ENCODE measurements at regions not wholly inside any gene's neighbourhood (a gene's known extent, or its start where the extent isn't known, plus 50 kb on each side); places are given as distances from the start of the nearest gene placed in this dataset.

DNA sequence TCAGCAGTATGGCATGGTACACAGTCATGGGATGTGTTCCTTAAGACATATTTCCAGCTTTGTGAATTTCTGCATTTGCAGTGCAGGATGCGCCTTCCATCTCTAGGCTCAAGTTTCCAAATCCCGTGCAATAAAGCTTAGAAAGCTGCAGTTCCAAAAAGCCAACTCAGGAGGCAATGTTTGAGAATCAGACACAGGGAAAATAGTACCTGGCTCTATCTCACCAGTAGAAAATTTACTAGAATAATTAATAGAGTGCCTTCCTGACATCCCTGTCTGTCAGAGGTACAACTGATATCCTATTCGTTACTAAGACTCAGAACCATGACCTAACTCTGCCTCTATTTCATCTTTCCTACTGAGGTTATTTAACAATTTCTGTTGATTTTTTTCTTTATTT lies 1333.0 kb downstream of the PCDH19 start:
- TF ChIP-seq, protein P1, sequence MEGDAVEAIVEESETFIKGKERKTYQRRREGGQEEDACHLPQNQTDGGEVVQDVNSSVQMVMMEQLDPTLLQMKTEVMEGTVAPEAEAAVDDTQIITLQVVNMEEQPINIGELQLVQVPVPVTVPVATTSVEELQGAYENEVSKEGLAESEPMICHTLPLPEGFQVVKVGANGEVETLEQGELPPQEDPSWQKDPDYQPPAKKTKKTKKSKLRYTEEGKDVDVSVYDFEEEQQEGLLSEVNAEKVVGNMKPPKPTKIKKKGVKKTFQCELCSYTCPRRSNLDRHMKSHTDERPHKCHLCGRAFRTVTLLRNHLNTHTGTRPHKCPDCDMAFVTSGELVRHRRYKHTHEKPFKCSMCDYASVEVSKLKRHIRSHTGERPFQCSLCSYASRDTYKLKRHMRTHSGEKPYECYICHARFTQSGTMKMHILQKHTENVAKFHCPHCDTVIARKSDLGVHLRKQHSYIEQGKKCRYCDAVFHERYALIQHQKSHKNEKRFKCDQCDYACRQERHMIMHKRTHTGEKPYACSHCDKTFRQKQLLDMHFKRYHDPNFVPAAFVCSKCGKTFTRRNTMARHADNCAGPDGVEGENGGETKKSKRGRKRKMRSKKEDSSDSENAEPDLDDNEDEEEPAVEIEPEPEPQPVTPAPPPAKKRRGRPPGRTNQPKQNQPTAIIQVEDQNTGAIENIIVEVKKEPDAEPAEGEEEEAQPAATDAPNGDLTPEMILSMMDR (IDR thresholded peaks at IDR 0.05) = no peak

DNA sequence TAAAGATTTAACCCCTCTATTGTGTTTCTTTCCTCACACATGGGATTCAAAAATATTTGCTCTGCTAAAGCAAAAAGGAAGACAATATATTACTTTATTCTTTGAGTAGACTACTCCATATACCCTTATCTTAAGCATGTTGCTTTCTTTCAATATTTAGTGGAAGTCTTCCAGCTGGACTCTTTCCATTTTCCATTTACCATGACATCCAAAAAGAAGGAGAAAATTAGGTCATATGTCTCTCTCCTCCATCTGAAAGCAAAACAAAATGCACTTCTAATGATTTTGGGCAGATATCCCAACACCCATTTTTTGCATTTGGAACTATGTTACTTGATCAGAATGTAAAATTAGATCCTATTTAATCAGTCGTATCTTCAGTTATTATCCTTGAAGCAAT lies 1336.5 kb downstream of the PCDH19 start:
- TF ChIP-seq, protein P1 (IDR thresholded peaks at IDR 0.05) = no peak

DNA sequence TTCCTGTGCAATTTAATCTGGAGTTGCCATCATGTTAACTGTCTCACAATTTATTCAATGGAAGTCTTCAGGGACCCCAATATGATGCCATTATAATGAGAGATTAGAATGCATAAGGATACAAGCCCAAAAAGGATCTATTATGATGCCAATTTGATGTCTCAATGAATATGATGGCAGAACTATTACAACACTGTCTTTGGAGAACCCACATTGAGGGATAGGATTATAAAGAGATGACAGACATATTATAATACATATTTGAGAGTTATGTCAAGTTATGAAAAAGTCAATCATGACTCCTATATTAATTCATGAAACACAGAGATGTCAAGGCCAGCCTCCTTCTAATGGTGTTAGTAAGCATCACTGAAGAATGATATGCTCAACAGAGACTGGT lies 1358.4 kb downstream of the PCDH19 start:
- TF ChIP-seq, protein P1 (IDR thresholded peaks at IDR 0.05) = no peak

DNA sequence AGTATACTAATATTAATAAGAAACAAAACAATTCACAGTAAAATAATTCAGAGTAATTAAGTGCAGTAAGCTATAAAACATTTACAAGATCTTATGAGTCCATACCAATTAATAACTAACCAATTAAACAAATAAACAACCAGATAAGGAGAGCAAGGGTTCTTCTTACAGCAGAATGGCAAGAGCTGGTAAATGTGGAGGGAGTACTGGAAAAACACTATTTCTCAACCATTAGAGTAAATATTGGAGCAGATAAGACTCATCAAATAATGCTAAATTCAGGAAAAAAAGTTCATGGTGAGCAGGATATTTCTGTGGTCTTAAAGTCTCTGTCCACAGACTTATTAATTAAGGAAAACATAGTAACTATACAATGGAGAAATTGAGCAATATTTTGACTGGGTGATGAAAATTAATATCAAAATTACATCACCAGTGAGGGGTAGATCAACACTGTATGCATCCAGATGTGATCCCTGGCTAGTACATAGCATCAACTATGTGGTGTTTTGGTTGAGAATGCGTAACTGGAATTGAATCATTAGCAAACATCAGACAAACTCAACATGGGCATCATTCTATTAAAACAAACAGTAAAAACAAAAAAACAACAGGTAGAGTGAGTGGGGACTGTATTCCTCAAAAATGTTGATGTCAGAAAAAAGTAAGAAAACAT lies 1376.7 kb downstream of the PCDH19 start:
- TF ChIP-seq, protein P1 (IDR thresholded peaks at IDR 0.05) = no peak

DNA sequence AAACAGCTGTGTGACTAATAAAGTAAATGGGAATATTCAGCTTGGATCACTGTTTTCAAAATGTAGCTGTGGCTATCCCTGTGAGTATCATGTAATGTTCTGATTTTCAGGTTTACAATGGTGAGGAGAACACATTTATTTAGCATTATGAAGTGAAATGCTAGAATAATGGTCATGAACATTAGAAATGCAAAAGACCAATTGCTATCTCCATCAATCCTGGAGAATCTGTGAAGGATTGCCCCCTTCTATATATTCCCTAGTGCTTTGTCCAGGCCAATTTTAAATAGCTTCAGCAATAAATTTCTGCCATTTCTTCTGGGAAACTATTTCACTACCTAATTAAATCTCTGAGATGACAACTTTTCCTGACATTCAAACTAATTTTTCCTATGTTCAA lies 1399.1 kb downstream of the PCDH19 start:
- TF ChIP-seq, protein P1 (IDR thresholded peaks at IDR 0.05) = no peak

DNA sequence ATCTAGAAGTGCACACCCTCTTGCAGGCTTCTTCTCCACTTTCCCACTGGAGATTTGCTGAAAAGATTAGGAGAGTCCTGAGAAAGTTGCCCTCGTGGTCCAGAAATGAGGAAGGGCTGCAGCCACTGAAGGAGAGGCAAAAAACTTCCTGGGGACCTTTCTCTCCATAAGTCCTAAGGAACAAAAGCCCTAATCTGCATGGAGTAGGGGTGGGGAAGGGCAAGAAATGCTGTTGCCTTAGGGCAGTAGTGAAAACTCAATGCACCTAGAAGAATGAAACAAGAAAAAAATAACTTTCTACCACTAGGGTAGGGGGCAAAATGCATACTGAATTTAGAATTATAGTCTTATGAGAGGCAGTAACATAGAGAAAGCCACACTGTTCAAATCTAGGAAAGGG lies 1408.8 kb downstream of the PCDH19 start:
- TF ChIP-seq, protein P1 (IDR thresholded peaks at IDR 0.05) = no peak

DNA sequence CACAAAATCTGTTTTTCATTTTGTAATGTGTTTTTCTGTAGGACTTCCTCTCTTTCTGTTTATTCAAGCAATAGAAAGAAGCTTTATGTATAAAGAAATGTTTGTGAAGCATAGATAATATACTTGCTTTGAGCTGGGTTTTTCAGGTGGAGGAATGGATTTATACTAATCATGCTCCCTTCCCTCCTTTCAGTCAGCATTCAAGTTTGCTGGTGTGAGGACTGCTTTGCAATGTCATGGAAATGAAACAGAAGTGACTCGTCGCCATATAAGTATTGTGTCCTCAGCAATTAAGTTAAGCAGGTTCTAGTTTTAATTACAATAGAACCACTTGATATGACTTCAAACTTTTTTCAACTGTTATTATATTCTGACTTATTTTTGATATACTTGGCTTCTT lies 1447.1 kb downstream of the PCDH19 start:
- TF ChIP-seq, protein P1 (IDR thresholded peaks at IDR 0.05) = no peak

DNA sequence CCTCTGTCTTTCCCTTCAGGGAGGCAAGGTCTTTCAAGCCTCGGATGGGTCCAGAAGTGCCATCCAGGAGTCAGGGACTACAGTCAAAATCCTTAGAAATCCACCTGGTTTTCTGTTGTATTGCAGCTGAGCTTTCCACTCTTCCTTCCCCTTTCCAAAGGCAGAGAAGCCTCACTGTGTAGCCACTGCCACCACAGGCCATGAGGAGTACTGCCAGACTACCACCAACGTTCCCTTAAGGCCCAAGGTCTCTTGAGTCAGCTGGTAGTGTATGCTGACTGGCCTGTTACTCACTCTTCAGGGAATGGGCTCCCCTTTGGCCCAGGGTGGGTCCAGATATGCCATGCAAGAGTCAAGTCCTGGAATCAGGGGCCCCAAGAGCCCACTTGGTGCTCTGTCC lies 1454.1 kb downstream of the PCDH19 start:
- TF ChIP-seq, protein P1 (IDR thresholded peaks at IDR 0.05) = no peak
